Activated T-helper 1 cell treated with anti-CD3 and anti-CD28 coated beads, Interleukin-12 subunit alpha, Interleukin-12 subunit beta, Interleukin-2, Interleukin-4 antibody, amounts not matched to agents 30 ng/mL and 10 ng/mL and 1 ng/mL, durations not matched to agents 14 hours and 24 hours and 36 hours (primary cell): ENCODE measurements at regions not wholly inside any gene's neighbourhood (a gene's known extent, or its start where the extent isn't known, plus 50 kb on each side); places are given as distances from the start of the nearest gene placed in this dataset.
"Not testable (repeated sequence)": the region's sequence is repeated elsewhere in the genome, so short reads cannot be mapped to it uniquely, and the experiment has no call there.

Source experiments
- DNase-seq: peaks from one replicate; pipeline ENCODE4 v3.0.0; 2021; ENCODE audit warnings: low spot score
- H3K27ac Mint-ChIP-seq: one replicate; pipeline ENCODE4 v1.8.0; 2021; ENCODE audit warnings: mild to moderate bottlenecking, mixed read lengths
- H3K27me3 Mint-ChIP-seq: one replicate; pipeline ENCODE4 v1.8.0; 2022; ENCODE audit warnings: mild to moderate bottlenecking, moderate library complexity, mixed read lengths; ENCODE audit not compliant: insufficient read depth
- H3K36me3 Mint-ChIP-seq: one replicate; pipeline ENCODE4 v1.8.0; 2021; ENCODE audit warnings: low read depth, mixed read lengths
- H3K4me1 Mint-ChIP-seq: one replicate; pipeline ENCODE4 v1.8.0; 2021; ENCODE audit warnings: low read depth, mixed read lengths
- H3K4me3 Mint-ChIP-seq: one replicate; pipeline ENCODE4 v1.8.0; 2021; ENCODE audit warnings: mild to moderate bottlenecking, moderate library complexity, mixed read lengths
- H3K9me3 Mint-ChIP-seq: one replicate; pipeline ENCODE4 v1.8.0; 2021; ENCODE audit warnings: mixed read lengths
- intact Hi-C: fragments of 100-400 bp; cut with micrococcal nuclease; formaldehyde crosslinking; loops from one replicate; pipeline ENCODE4 v1.15.1; 2024

DNA sequence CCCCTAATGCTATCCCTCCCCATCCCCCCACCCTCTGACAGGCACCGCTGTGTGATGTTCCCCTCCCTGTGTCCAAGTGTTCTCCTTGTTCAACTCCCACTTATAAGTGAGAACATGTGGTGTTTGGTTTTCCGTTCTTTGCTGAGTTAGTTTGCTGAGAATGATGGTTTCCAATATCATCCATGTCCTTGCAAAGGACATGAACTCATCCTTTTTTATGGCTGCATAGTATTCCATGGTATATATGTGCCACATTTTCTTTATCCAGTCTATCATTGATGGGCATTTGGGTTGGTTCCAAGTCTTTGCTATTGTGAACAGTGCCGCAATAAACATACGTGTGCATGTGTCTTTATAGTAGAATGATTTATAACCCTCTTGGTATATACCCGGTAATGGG, 98.2 kb downstream of the EBLN1 start:
- intact Hi-C loops, H3K27me3 Mint-ChIP-seq: not testable (repeated sequence)

DNA sequence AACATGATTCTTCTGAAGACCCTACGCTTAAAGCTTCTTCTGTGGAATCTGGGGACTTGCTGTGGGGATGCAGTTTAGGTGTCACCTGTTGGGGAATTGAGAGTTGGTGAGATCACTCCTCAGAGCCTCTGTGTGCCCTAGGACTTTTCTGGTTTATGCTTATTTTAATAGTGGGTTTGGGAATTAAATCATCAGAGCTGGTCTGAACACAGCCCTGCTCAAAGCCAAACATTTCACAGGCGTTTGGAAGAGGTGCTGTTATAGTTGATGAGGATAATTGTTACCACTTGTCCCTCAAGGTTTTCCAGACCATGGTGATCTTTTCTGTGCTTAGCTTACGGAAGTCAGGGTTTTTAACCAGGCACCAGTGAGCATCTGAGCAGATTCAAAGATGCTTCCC, 106.1 kb downstream of the EBLN1 start:
- Mint-ChIP-seq H3K27me3 (peaks cover 4% of the 10 kb centered on the region), H3K9me3 (peaks cover 9% of the 10 kb centered on the region), H3K4me3 (no peak overlapping the region), H3K27ac (no peak overlapping the region), H3K36me3 (no peaks in the 10 kb centered on the region), H3K4me1 (no peaks in the 10 kb centered on the region)
- intact Hi-C loops, result no loop called here
- no peak for DNase-seq

More for the DNA sequence above, 98.2 kb downstream of the EBLN1 start:
- H3K27ac Mint-ChIP-seq, H3K4me1 Mint-ChIP-seq, H3K4me3 Mint-ChIP-seq, H3K36me3 Mint-ChIP-seq, DNase-seq: not testable (repeated sequence)
- peaks cover 12% of the 10 kb centered on the region for H3K9me3 Mint-ChIP-seq

DNA sequence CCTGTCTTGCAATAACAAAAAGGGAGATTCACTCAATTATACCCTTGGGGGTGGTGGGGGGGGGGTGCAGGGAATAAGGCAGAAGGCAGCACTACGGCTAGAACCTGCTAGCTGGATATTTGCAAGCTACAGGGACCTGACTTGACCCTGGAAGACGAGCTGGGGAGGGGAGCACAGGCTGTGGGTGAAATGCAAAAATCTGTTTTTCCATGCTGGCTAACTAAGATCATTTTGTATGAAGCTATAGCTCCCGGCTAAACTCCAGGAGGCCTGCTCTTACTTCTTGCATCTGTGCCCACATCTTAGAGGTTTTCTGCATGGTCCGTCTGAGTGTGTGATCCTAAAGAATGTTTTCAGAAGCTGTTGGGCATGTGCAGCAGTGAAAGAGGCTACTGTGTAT, 106.6 kb downstream of the EBLN1 start:
- Mint-ChIP-seq H3K4me1 (no peaks in the 10 kb centered on the region), H3K9me3 (peaks cover 9% of the 10 kb centered on the region)

DNA sequence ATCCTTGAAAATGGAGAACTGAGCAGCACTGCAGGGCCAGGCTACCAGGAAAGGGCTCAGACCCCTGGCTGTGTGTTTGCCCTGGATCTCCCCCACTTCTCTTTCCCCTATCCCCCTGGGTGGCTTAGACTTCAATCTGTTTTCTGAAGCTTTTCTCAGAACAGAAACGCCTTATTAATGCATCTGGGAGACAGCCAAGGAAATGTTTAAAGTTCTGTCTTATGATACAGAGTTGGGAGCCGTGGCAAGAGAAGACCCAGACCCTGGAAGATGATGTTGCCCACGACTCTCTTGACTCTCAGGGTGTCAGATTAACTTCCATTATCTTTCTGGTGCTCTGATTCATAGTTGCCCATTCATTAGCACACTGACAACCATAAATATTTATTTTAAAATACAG, 107.1 kb downstream of the EBLN1 start:
- Mint-ChIP-seq H3K27ac (no peak overlapping the region), H3K4me1 (no peaks in the 10 kb centered on the region), H3K4me3 (no peak overlapping the region), H3K9me3 (peaks cover 9% of the 10 kb centered on the region), H3K27me3 (peaks cover 4% of the 10 kb centered on the region), H3K36me3 (no peaks in the 10 kb centered on the region)
- no peak for DNase-seq
- intact Hi-C loops, result no loop called here

More for the DNA sequence above, 106.6 kb downstream of the EBLN1 start:
- DNase-seq, result no peak
- Mint-ChIP-seq H3K4me3 (no peak overlapping the region), H3K27ac (no peak overlapping the region), H3K36me3 (no peaks in the 10 kb centered on the region), H3K27me3 (peaks cover 4% of the 10 kb centered on the region)
- intact Hi-C loops, result no loop called here

DNA sequence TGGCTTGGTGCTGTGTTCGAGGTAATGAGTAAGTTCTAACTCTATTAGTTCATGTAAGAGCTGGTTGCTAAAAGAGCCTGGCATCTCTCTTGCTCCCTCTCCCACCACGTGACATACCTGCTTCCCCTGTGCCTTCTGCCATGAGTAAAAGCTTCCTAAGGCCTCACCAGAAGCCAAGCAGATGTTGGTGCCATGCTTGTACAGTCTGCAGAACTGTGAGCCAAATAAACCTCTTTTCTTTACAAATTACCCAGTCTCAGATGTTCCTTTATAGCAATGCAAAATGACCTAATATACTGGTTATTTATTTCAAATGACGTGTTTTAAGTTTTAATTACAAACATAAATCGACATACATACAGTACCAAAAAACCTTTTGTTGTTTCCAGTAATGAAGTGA, 101.7 kb upstream of the DNAJC1 start:
- Mint-ChIP-seq H3K36me3 (no peaks in the 10 kb centered on the region), H3K9me3 (no peaks in the 10 kb centered on the region), H3K4me1 (no peaks in the 10 kb centered on the region), H3K27me3 (no peaks in the 10 kb centered on the region), H3K4me3 (no peak overlapping the region), H3K27ac (no peak overlapping the region)
- no peak for DNase-seq
- intact Hi-C loops, result no loop called here

DNA sequence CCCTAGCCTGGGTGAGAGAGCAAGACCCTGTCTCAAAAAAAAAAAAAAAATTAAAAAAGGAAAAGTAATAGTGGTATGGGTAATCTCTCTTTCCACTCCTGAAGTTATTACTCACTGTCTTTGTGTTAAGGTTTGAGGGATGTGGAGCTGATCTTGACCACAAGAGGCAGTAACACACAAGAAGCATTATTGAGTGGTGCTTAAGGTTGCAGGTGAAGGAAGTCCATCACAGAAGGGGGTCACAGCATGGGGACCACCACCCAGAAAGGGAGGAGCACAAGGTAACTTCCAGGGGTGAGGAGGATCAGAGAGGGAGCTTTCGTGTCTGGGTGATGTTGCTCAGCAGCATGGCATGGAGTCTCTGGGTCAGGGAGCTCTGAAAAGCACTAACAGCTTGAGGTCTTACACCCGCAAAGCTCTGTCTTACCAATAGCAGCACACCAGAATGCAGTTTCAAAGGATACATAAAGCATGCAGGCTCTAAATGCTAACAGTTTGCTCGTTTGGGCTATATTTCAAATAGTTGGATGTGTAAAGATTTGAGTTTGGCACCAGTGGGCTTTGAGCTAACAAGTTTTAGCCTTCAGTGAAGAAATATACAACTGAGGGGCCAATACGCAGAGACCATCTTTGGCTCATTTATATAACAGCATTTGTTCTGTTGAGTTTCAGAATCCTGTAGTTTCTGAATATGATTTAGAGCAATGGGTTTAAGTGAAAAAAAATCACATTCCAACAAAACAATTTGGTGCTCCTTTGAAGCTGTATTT, 100.4 kb upstream of the DNAJC1 start:
- Mint-ChIP-seq H3K4me1 (no peaks in the 10 kb centered on the region), H3K9me3 (no peaks in the 10 kb centered on the region), H3K27ac (no peak overlapping the region), H3K4me3 (no peak overlapping the region), H3K27me3 (no peaks in the 10 kb centered on the region), H3K36me3 (no peaks in the 10 kb centered on the region)
- intact Hi-C loops, result no loop called here
- no peak for DNase-seq

DNA sequence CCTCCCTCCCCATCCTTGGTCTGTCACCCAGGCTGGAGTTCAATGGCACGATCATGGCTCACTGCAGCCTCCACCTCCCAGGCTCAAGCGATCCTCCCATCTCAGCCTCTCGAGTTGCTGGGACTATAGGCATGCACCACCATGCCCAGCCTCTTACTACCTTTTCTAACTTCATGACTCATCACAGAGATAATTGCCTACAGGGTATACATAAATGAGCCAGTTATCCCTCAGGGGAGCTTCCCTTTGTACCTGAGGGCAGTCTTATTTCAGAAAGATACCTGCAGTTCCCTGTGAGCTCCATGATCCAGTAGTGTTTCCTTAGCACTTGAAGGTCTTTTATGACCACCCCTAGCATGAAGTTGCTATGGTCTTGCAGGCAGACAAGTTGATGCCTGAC, 94.2 kb upstream of the DNAJC1 start:
- Mint-ChIP-seq H3K4me3 (no peak overlapping the region), H3K9me3 (no peaks in the 10 kb centered on the region), H3K27ac (no peak overlapping the region), H3K36me3 (no peaks in the 10 kb centered on the region), H3K4me1 (no peaks in the 10 kb centered on the region), H3K27me3 (no peaks in the 10 kb centered on the region)
- intact Hi-C loops, result no loop called here
- DNase-seq, result no peak

DNA sequence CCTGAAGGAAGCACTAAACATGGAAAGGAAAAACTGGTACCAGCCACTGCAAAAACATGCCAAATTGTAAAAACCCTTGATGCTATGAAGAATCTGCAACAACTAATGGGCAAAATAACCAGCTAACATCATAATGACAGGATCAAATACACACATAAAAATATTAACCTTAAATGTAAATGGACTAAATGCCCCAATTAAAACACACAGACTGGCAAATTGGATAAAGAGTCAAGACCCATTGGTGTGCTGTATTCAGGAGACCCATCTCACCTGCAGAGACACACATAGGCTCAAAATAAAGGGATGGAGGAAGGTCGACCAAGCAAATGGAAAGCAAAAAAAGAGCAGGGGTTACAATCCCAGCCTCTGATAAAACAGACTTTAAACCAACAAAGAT, 87.7 kb upstream of the DNAJC1 start:
- H3K4me3 Mint-ChIP-seq, H3K36me3 Mint-ChIP-seq, H3K27ac Mint-ChIP-seq, H3K27me3 Mint-ChIP-seq, DNase-seq, intact Hi-C loops, H3K4me1 Mint-ChIP-seq, H3K9me3 Mint-ChIP-seq: not testable (repeated sequence)

DNA sequence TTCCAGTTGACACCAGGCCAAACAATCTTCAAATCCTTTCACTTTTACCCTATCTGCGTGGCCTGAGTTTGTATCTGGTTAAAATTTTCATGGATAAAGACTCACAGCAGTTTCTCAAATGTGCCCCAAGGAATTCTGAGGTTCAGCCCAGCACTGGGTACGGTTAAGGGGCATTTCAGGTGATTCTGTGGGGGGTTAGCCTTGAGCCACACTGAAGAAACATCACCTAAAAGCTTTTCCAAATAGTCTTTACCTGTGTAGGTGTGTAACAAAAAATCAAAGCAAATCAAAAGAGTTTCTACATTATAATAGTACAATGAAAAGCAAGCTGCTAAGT, 83.8 kb upstream of the DNAJC1 start:
- Mint-ChIP-seq H3K36me3 (no peaks in the 10 kb centered on the region), H3K4me1 (no peaks in the 10 kb centered on the region), H3K27ac (no peak overlapping the region), H3K27me3 (peaks cover 8% of the 10 kb centered on the region), H3K4me3 (no peak overlapping the region), H3K9me3 (no peaks in the 10 kb centered on the region)
- intact Hi-C loops, result no loop called here
- DNase-seq, result no peak

DNA sequence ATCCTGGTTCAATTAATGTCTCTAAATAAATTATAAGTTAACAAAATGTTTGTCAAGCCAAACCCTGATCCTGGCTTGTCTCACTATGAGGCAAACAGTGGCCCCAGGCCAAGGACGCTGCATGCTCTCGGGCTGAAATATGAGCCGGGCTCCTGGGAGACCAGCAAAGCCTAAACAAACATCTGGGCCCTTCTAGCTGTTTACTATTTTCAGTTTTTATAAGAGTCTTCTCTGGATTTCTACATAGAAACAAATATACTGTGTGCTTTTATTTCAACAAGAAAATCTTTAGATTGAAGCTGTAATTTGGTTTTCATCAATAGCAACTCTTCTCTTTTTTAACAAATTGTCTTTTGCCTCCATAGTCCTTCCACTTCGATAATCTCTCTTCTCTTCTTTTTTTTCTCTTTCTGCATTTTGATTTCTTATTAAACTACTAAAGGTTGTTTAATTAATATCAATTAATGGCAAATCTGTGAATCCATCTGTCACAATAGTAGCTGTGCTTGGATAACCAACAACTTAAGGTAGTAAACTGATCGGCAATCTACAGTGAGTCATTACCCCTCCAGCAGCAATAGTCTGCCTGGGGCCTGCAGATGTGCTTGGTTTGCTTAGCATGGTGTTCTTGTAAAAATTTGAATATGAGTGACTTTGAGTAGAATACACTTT, 83.3 kb upstream of the DNAJC1 start:
- Mint-ChIP-seq H3K27ac (no peak overlapping the region), H3K4me1 (no peaks in the 10 kb centered on the region), H3K9me3 (no peaks in the 10 kb centered on the region)

DNA sequence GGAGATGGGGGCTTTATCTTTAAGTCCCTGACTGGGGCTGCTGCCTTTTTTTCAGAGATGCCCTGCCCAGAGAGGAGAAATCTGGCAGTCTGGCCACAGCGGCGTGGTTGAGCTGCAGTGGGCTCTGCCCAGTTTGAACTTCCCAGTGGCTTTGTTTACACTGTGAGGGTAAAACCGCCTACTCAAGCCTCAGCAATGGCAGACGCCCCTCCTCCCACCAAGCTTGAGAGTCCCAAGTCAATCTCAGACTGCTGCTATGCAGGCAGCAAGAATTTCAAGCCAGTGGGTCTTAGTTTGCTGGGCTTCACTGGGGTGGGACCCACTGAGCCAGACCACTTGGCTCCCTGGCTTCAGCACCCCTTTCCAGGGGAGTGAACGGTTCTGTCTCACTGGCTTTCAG, 76.4 kb upstream of the DNAJC1 start:
- not testable (repeated sequence) for H3K36me3 Mint-ChIP-seq

More for the DNA sequence above, 83.3 kb upstream of the DNAJC1 start:
- Mint-ChIP-seq H3K4me3 (no peak overlapping the region), H3K36me3 (no peaks in the 10 kb centered on the region), H3K27me3 (peaks cover 5% of the 10 kb centered on the region)
- no peak for DNase-seq
- intact Hi-C loops, result no loop called here

DNA sequence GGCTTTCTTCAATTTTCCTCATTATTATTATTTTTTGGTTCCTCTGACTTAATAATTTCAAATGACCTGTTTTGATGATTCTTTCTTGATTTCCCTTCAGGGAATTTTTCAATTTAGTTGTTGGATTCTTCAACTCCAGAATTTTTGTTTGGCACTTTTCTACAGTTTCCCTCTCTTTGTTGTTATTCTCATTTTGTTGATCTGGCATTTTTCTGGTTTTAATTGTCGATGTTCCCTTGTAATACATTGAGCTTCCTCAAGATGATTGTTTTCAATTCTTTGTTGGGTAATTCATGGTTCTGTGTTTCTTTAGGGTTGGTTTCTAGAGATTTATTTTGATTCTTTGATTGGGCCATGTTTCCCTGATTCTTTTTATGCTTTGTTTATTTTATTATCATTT, 67.8 kb upstream of the DNAJC1 start:
- intact Hi-C loops, result no loop called here

More for the DNA sequence above, 76.4 kb upstream of the DNAJC1 start:
- intact Hi-C loops, H3K4me3 Mint-ChIP-seq, H3K9me3 Mint-ChIP-seq, H3K4me1 Mint-ChIP-seq, H3K27me3 Mint-ChIP-seq, DNase-seq, H3K27ac Mint-ChIP-seq: not testable (repeated sequence)

DNA sequence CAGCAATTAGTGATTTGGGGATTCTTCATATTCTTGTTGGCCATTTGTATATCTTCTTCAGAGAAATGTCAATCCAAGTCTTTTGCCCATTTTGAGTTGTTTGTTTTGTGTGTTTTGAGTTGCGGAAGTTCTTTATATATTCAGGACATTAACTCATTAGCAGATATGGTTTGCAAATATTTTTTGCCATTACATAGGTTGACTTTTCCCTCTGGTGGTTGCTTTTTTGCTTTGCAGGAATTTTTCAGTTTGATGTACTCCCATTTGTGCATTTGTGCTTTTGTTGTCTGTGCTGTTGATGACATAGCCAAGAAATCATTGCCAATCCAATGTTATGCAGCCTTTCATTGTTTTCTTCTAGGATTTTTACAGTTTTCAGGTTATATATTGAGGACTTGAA, 63.6 kb upstream of the DNAJC1 start:
- intact Hi-C loops, result no loop called here
- H3K27ac Mint-ChIP-seq, result no peak overlapping the region
- H3K4me1 Mint-ChIP-seq, result no peaks in the 10 kb centered on the region
- no peak for DNase-seq
- H3K27me3 Mint-ChIP-seq, result peaks cover 3% of the 10 kb centered on the region
- peaks cover 30% of the 10 kb centered on the region for H3K9me3 Mint-ChIP-seq
- H3K36me3 Mint-ChIP-seq, result no peaks in the 10 kb centered on the region
- H3K4me3 Mint-ChIP-seq, result no peak overlapping the region

More for the DNA sequence above, 67.8 kb upstream of the DNAJC1 start:
- H3K9me3 Mint-ChIP-seq, result peaks cover 26% of the 10 kb centered on the region
- no peaks in the 10 kb centered on the region for H3K36me3 Mint-ChIP-seq
- H3K4me1 Mint-ChIP-seq, result no peaks in the 10 kb centered on the region
- no peak overlapping the region for H3K4me3 Mint-ChIP-seq
- H3K27me3 Mint-ChIP-seq, result peaks cover 3% of the 10 kb centered on the region
- no peak overlapping the region for H3K27ac Mint-ChIP-seq
- DNase-seq, result no peak
